Suprapubic skin (tissue), 4 donors: ENCODE measurements at regions not wholly inside any gene's neighbourhood (a gene's known extent, or its start where the extent isn't known, plus 50 kb on each side); places are given as distances from the start of the nearest gene placed in this dataset.

ENCODE experiments used
- DNase-seq, 2 donors: peaks; one replicate each; pipeline ENCODE4 v3.0.0-alpha.2; 2019; ENCODE audit warnings: low spot score in 2 of 2
- H3K27ac ChIP-seq: fragments of 200-600 bp; sonication (generic); one replicate; pipeline ENCODE4 v1.5.1; 2019
- H3K27me3 ChIP-seq: fragments of 200-600 bp; sonication (generic); one replicate; pipeline ENCODE4 v1.5.1; 2019
- H3K36me3 ChIP-seq: fragments of 200-600 bp; sonication (generic); one replicate; pipeline ENCODE4 v1.5.1; 2019
- H3K4me1 ChIP-seq: fragments of 200-600 bp; sonication (generic); one replicate; pipeline ENCODE4 v1.5.1; 2019
- H3K4me3 ChIP-seq: fragments of 200-600 bp; sonication (generic); one replicate; pipeline ENCODE4 v1.5.1; 2019; ENCODE audit warnings: mild to moderate bottlenecking
- H3K9me3 ChIP-seq: fragments of 200-600 bp; sonication (generic); one replicate; pipeline ENCODE4 v1.5.1; 2019
- CTCF ChIP-seq, 2 donors: fragments of 200-600 bp in 1 of 2; fragments of 450-650 bp in 1 of 2; sonication (generic) in 1 of 2; IDR thresholded peaks; one replicate each; pipeline ENCODE4 v1.5.1; 2016 to 2019; ENCODE audit warnings: antibody characterized with exemption in 2 of 2, mild to moderate bottlenecking in 1 of 2, moderate library complexity in 1 of 2
- EP300 ChIP-seq: sonication (generic); formaldehyde crosslinking; IDR thresholded peaks from one replicate; pipeline ENCODE4 v1.6.1; 2017; ENCODE audit warnings: antibody characterized with exemption
- POLR2A ChIP-seq, 2 donors: fragments of 450-650 bp; IDR thresholded peaks; one replicate each; pipeline ENCODE4 v1.6.1; 2017; ENCODE audit warnings: antibody characterized with exemption in 2 of 2, mild to moderate bottlenecking in 2 of 2, moderate library complexity in 2 of 2
- POLR2AphosphoS5 ChIP-seq, 3 donors: sonication (generic); formaldehyde crosslinking; IDR thresholded peaks; one replicate each; pipeline ENCODE4 v1.6.1; 2017; ENCODE audit warnings: antibody characterized with exemption in 3 of 3
- WGBS: methylation state at CpG from one replicate; pipeline ENCODE4 v1.1.5; 2018; 5-methylcytosine and 5-hydroxymethylcytosine counted together

GRCh38 chr14:65187421-65188049, 85.2 kb upstream of the MAX start:
- Histone ChIP-seq H3K4me1 (no peaks in the 10 kb centered on the region), H3K4me3 (no peak overlapping the region), H3K27ac (no peak overlapping the region), H3K36me3 (no peaks in the 10 kb centered on the region), H3K27me3 (peaks cover 4% of the 10 kb centered on the region), H3K9me3 (no peaks in the 10 kb centered on the region)
- no peak for DNase-seq
- TF ChIP-seq POLR2A (IDR thresholded peaks at IDR 0.05) = no peak
- no peak for TF ChIP-seq EP300
- TF ChIP-seq CTCF (IDR thresholded peaks at IDR 0.05) = no peak
- no peak for TF ChIP-seq POLR2AphosphoS5 (IDR thresholded peaks at IDR 0.05)
- 65% methylated on average over 8 of the region's 8 CpGs for WGBS

- Histone ChIP-seq H3K27me3 (peaks cover 4% of the 10 kb centered on the region), H3K4me1 (no peaks in the 10 kb centered on the region), H3K9me3 (no peaks in the 10 kb centered on the region), H3K27ac (no peak overlapping the region), H3K4me3 (no peak overlapping the region), H3K36me3 (no peaks in the 10 kb centered on the region)
- no peak for TF ChIP-seq CTCF (IDR thresholded peaks at IDR 0.05)
- TF ChIP-seq POLR2AphosphoS5 (IDR thresholded peaks at IDR 0.05) = no peak
- no peak for TF ChIP-seq POLR2A (IDR thresholded peaks at IDR 0.05)
- no peak for TF ChIP-seq EP300
- no peak for DNase-seq
- whole genome bisulfite sequencing = 77% methylated on average over 4 of the region's 4 CpGs
Measured at GRCh38 chr14:65190312-65190711, 88.0 kb upstream of the MAX start.

- Histone ChIP-seq H3K27me3 (no peaks in the 10 kb centered on the region), H3K9me3 (no peaks in the 10 kb centered on the region), H3K27ac (no peak overlapping the region), H3K4me1 (no peaks in the 10 kb centered on the region), H3K4me3 (no peak overlapping the region), H3K36me3 (no peaks in the 10 kb centered on the region)
- 87% methylated on average over 5 of the region's 5 CpGs for WGBS
- DNase-seq = no peak
- TF ChIP-seq POLR2A (IDR thresholded peaks at IDR 0.05) (no peak), POLR2AphosphoS5 (IDR thresholded peaks at IDR 0.05) (no peak)
Measured at GRCh38 chr14:65191716-65192115, 89.4 kb upstream of the MAX start.

GRCh38 chr14:65192686-65193085, 90.4 kb upstream of the MAX start:
- Histone ChIP-seq H3K27me3 (no peaks in the 10 kb centered on the region), H3K4me3 (no peak overlapping the region), H3K27ac (no peak overlapping the region), H3K9me3 (no peaks in the 10 kb centered on the region), H3K36me3 (no peaks in the 10 kb centered on the region), H3K4me1 (no peaks in the 10 kb centered on the region)
- WGBS = 96% methylated on average over 1 of the region's 1 CpG
- DNase-seq = no peak
- TF ChIP-seq CTCF (IDR thresholded peaks at IDR 0.05) (no peak), POLR2A (IDR thresholded peaks at IDR 0.05) (no peak), POLR2AphosphoS5 (IDR thresholded peaks at IDR 0.05) (no peak)

GRCh38 chr14:65193916-65194590, 91.7 kb upstream of the MAX start:
- Histone ChIP-seq H3K9me3 (no peaks in the 10 kb centered on the region), H3K27ac (no peak overlapping the region), H3K4me1 (no peaks in the 10 kb centered on the region), H3K4me3 (no peak overlapping the region), H3K36me3 (no peaks in the 10 kb centered on the region), H3K27me3 (no peaks in the 10 kb centered on the region)
- WGBS = 61% methylated on average over 3 of the region's 3 CpGs
- no peak for DNase-seq
- TF ChIP-seq POLR2A (IDR thresholded peaks at IDR 0.05) (no peak), CTCF (IDR thresholded peaks at IDR 0.05) (no peak), POLR2AphosphoS5 (IDR thresholded peaks at IDR 0.05) (no peak), EP300 (no peak)
